ENCODE measurements at regions not wholly inside any gene's neighbourhood (a gene's known extent, or its start where the extent isn't known, plus 50 kb on each side); places are given as distances from the start of the nearest gene placed in this dataset.

DNA sequence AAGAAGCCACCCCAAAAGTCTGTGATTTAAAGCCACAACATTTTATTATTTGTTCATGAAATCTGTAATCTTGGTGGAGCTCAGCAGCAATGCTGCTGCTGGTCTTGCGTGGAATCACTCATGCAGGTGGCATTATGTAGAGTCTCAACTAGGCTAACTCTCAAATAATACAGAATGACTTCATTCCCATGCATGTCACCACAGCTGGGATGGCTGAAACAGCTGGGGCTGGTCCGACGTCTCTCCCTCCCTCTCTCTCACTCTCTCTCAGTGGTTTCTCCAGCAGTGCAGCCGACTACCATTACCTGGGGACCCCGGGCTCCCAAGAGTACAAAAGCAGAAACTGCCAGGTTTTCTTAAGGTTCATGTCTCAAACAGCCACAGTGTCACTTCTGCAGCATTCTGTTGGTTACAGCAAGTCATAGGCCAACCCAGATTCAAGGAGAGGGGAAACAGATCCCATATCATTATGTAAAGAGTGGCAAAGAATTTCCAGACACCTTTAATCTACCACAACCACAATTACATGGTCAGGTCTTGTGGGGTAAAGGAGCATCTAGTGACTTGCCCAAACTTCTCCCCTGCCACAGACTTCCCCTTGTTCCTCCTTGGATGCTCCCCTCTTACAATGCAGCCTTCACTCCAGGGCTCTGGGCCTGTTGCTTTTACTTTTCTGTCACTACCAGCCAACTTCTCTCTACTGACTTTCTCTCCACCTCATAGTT lies 192.0 kb upstream of the HMGA2 start:
- Histone ChIP-seq H3K4me3 (replicated peaks; ENCODE audit: insufficient read depth, low read length) (no peak overlapping the region), H3K27ac (replicated peaks) (no peak overlapping the region), H3K27me3 (ENCODE audit: insufficient read depth, poor library complexity, severe bottlenecking) (no peaks in the 10 kb centered on the region)
- no peak for DNase-seq (ENCODE audit: low read depth in 1 of 2, low spot score in 1 of 2)
- TF ChIP-seq, protein P1, sequence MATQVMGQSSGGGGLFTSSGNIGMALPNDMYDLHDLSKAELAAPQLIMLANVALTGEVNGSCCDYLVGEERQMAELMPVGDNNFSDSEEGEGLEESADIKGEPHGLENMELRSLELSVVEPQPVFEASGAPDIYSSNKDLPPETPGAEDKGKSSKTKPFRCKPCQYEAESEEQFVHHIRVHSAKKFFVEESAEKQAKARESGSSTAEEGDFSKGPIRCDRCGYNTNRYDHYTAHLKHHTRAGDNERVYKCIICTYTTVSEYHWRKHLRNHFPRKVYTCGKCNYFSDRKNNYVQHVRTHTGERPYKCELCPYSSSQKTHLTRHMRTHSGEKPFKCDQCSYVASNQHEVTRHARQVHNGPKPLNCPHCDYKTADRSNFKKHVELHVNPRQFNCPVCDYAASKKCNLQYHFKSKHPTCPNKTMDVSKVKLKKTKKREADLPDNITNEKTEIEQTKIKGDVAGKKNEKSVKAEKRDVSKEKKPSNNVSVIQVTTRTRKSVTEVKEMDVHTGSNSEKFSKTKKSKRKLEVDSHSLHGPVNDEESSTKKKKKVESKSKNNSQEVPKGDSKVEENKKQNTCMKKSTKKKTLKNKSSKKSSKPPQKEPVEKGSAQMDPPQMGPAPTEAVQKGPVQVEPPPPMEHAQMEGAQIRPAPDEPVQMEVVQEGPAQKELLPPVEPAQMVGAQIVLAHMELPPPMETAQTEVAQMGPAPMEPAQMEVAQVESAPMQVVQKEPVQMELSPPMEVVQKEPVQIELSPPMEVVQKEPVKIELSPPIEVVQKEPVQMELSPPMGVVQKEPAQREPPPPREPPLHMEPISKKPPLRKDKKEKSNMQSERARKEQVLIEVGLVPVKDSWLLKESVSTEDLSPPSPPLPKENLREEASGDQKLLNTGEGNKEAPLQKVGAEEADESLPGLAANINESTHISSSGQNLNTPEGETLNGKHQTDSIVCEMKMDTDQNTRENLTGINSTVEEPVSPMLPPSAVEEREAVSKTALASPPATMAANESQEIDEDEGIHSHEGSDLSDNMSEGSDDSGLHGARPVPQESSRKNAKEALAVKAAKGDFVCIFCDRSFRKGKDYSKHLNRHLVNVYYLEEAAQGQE (IDR thresholded peaks at IDR 0.05; ENCODE audit: insufficient replicate concordance, low read depth): no peak
- TF ChIP-seq POLR2AphosphoS5 (IDR thresholded peaks at IDR 0.05; ENCODE audit: low read depth) (no peak), SPI1 (IDR thresholded peaks at IDR 0.05; ENCODE audit: borderline replicate concordance, low read depth) (no peak), CTCF (IDR thresholded peaks at IDR 0.05; ENCODE audit: insufficient read depth, low read length) (no peak), GABPA (IDR thresholded peaks at IDR 0.05; ENCODE audit: low read depth) (no peak)

GRCh38 chr12:65634061-65634460 lies 190.2 kb upstream of the HMGA2 start:
- no peaks in the 10 kb centered on the region for H3K27me3 ChIP-seq (ENCODE audit: insufficient read depth, poor library complexity, severe bottlenecking)
- DNase-seq (ENCODE audit: low read depth in 1 of 2, low spot score in 1 of 2): no peak
- no peak overlapping the region for H3K4me3 ChIP-seq (replicated peaks; ENCODE audit: insufficient read depth, low read length)
- no peak for TF ChIP-seq POLR2AphosphoS5 (IDR thresholded peaks at IDR 0.05; ENCODE audit: low read depth)
- TF ChIP-seq, protein P1 (IDR thresholded peaks at IDR 0.05; ENCODE audit: insufficient replicate concordance, low read depth): no peak
- no peak for TF ChIP-seq CTCF (IDR thresholded peaks at IDR 0.05; ENCODE audit: insufficient read depth, low read length)
- no peak for TF ChIP-seq SPI1 (IDR thresholded peaks at IDR 0.05; ENCODE audit: borderline replicate concordance, low read depth)
- TF ChIP-seq GABPA (IDR thresholded peaks at IDR 0.05; ENCODE audit: low read depth): no peak
- no peak overlapping the region for H3K27ac ChIP-seq (replicated peaks)

GRCh38 chr12:65634626-65635331 lies 189.5 kb upstream of the HMGA2 start:
- Histone ChIP-seq H3K27ac (replicated peaks) (no peak overlapping the region), H3K4me3 (replicated peaks; ENCODE audit: insufficient read depth, low read length) (no peak overlapping the region), H3K27me3 (ENCODE audit: insufficient read depth, poor library complexity, severe bottlenecking) (no peaks in the 10 kb centered on the region)
- no peak for DNase-seq (ENCODE audit: low read depth in 1 of 2, low spot score in 1 of 2)
- no peak for TF ChIP-seq CTCF (IDR thresholded peaks at IDR 0.05; ENCODE audit: insufficient read depth, low read length)
- no peak for TF ChIP-seq GABPA (IDR thresholded peaks at IDR 0.05; ENCODE audit: low read depth)
- TF ChIP-seq, protein P1 (IDR thresholded peaks at IDR 0.05; ENCODE audit: insufficient replicate concordance, low read depth): no peak
- no peak for TF ChIP-seq POLR2AphosphoS5 (IDR thresholded peaks at IDR 0.05; ENCODE audit: low read depth)
- TF ChIP-seq SPI1 (IDR thresholded peaks at IDR 0.05; ENCODE audit: borderline replicate concordance, low read depth): no peak

All from HL-60 (cell line).